Gastroesophageal sphincter (tissue), 3 donors: ENCODE measurements at regions not wholly inside any gene's neighbourhood (a gene's known extent, or its start where the extent isn't known, plus 50 kb on each side); places are given as distances from the start of the nearest gene placed in this dataset.

Source experiments
- EP300 ChIP-seq: sonication (generic); formaldehyde crosslinking; IDR thresholded peaks from one replicate; pipeline ENCODE4 v1.6.1; 2017; ENCODE audit warnings: antibody characterized with exemption, mild to moderate bottlenecking
- POLR2A ChIP-seq, 2 donors: fragments of 450-650 bp; IDR thresholded peaks; one replicate each; pipeline ENCODE4 v1.6.1; 2017; ENCODE audit warnings: antibody characterized with exemption in 2 of 2, mild to moderate bottlenecking in 2 of 2, moderate library complexity in 1 of 2
- TF ChIP-seq, protein P1 (sequence below), 4 experiments: fragments of 200-600 bp in 2 of 4; fragments of 450-650 bp in 2 of 4; sonication (generic) in 1 of 4; IDR thresholded peaks; one replicate each; pipeline ENCODE4 v1.5.1; 2017 to 2019; ENCODE audit warnings: antibody characterized with exemption in 4 of 4, mild to moderate bottlenecking in 2 of 4, moderate library complexity in 2 of 4

DNA sequence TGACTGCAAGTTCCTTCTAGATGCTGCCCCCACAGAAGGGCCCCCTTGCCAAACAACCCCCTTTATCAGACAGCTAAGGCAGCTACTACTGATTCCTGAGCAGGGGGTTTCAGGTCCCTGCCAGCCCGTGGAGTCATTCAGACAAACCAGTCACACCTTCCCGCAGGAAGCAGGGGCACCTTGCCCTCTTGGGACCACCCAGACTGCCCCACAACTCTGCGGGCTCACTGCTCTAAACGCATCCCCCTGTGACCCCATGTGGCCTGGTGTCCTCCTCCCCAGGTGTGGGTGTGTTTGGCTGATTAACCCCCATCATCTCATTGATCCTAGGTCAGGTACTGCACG, 298.9 kb downstream of the TCERG1L start:
- TF ChIP-seq, protein P1, sequence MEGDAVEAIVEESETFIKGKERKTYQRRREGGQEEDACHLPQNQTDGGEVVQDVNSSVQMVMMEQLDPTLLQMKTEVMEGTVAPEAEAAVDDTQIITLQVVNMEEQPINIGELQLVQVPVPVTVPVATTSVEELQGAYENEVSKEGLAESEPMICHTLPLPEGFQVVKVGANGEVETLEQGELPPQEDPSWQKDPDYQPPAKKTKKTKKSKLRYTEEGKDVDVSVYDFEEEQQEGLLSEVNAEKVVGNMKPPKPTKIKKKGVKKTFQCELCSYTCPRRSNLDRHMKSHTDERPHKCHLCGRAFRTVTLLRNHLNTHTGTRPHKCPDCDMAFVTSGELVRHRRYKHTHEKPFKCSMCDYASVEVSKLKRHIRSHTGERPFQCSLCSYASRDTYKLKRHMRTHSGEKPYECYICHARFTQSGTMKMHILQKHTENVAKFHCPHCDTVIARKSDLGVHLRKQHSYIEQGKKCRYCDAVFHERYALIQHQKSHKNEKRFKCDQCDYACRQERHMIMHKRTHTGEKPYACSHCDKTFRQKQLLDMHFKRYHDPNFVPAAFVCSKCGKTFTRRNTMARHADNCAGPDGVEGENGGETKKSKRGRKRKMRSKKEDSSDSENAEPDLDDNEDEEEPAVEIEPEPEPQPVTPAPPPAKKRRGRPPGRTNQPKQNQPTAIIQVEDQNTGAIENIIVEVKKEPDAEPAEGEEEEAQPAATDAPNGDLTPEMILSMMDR (IDR thresholded peaks at IDR 0.05), result no peak
- TF ChIP-seq EP300 (no peak), POLR2A (IDR thresholded peaks at IDR 0.05) (no peak)
